HPDE6-E6E7 (cell line): ENCODE measurements at regions not wholly inside any gene's neighbourhood (a gene's known extent, or its start where the extent isn't known, plus 50 kb on each side); places are given as distances from the start of the nearest gene placed in this dataset.
"Not testable (repeated sequence)": the region's sequence is repeated elsewhere in the genome, so short reads cannot be mapped to it uniquely, and the experiment has no call there.

Source experiments
- DNase-seq: peaks from one replicate; pipeline ENCODE4 v3.0.0; 2011; ENCODE audit warnings: missing footprints; ENCODE audit errors: extremely low spot score

DNA sequence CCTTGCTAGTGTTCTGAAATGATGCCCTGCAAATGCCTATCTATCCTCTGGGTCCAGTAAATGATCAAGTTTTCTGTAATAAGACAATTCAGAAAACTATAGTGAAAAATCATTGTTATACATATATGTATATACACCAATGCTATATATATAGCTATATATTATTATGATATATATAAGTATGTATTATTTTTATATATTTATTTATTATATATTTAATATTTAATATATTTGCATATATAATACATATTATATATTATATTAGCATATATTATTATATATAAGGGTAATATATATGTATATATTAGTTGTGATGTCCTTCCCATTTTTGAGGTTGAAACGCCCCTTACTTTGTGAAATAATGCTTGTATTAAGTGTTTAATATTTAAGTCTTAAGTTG lies 181.4 kb upstream of the CACNA2D1 start:
- no peak for DNase-seq

DNA sequence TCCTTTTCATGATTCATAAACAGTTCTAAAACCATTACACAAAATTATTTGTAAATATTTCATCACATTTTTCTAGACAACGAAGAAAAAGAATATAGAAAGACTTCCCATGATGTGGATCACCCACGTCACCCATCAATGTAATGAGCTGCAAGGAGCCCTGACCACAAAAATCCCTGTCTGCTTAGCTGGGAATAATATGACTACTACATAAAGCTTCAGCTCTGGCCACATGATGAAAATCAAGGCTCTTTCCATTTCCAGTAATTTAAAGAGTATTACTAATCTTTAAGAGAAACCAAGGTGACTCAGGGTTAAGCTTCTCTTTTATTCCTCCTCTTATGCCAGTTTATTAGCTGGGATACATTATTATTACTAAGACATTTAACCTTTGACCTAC lies 180.8 kb upstream of the CACNA2D1 start:
- no peak for DNase-seq

DNA sequence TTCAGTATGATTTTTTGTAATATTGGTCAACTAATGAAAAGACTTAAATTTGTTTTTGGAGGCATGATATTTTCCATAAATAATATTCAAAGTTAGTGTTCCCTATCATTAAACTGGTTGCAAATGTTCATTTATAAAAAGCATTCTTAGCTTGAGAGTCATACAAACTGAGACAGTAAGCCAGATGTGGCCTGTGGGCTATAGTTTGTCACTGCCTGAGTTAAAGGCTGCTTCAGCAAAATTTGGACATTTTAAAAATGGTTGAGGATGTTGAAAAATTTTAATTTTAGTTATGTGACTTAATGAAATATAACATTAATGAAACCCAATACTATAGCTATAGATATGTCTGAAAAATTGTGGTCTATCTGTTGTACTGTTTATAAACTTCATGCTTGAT lies 180.2 kb upstream of the CACNA2D1 start:
- no peak for DNase-seq

DNA sequence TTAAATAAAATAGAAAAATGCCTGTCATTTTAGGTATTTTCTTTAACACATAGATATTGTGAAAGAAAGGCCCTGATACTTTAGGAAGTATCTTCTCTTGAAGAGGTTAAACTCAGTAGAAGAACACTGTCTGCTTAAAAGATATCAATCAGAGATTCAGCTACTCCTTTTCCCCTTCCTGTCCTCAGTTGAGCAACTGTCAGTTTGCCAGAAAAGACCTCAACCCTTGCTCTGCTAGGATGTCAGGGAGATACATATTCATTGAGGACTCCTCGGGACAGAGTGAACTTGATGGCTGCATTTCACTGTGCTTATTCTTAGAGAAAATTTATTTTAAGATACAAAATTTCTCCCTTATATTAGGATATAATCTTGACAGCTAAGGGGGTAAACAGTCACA lies 173.6 kb upstream of the CACNA2D1 start:
- DNase-seq: no peak

DNA sequence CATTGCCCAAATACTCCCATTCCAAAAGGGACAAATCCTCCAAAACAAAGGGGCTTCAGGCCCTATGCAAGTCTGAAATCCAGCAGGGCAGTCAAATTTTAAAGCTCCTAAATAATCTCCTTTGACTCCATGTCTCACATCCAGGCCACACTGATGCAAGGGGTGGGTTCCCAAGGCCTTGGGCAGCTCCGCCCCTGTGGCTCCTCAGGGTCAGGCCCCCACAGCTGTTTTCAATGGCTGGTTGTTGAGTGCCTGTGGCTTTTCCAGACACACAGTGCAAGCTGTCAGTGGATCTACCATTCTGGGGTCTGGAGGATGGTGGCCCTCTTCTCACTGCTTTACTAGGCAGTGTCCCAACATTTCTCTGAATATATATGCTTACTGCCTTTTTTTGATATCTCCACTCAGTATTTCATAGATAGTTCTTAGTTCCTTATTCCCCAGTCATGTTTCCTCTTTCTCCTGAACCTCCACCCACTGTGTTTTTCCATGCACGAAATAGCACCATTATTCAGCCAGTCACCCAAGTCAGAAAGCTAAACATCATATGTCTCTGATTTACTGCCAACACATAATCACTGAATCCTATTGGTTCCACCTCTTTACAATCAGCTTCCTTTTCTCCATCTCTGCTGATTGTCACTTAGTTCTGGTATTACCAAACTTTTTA lies 172.6 kb upstream of the CACNA2D1 start:
- no peak for DNase-seq

DNA sequence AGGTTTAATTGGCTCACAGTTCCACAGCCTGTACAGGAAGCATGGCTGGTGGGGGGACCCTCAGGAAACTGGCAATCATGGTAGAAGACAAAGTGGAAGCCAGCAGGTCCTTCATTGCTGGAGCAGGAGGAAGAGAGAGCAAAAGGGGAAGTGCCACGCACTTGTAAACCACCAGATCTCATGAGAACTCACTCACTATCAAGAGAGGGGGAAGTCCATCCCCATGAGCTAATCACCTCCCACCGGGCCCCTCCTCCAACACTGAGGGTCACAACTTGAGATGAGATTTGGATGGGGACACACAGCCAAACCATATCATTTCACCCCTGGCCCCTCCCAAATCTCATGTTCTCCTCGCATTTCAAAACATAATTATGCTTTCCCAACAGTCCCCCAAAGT lies 171.9 kb upstream of the CACNA2D1 start:
- no peak for DNase-seq

DNA sequence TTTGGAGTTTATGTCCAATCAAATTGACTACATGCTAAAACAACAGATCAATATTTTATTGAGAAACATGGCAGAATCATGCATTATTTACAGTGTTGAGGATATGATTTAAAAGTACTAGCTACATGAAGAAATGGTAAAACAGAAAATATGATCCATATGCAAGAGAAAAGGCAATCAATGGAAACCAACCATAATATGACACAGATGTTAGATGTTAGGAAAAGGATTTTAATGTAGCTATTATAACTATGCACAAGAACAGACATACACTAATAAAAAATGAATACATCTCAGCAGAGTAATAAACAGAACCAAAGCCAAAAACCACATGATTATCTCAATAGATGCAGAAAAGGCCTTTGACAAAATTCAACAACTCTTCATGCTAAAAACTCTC lies 166.2 kb upstream of the CACNA2D1 start:
- DNase-seq: no peak

DNA sequence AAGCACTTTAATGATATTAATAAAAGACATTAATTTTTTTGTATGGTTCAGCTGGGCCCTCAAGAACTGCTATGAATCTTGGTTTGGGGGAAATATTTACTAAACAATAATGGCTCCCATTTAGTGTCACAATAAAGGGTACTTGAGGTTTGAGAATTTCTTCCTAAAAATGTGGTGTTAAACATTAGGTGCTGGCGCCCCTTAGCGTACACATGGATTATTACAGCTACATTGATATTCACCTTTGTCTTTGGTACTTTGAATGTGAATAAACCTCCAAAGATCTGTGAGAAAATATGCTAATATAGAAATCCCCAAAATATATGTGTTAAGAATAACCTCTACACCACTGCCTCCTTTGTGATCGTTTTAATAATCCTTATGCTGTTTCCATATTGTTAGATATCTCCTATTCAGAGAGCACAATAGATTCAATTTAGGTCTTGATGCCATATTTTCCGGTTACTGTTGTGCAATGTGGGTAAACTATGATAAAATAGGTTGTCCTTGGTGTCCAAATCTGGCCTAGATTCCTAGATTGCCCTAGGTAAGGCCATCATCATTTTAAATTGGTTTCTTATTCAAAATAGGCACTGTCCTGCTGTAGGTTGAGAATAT lies 161.8 kb upstream of the CACNA2D1 start:
- no peak for DNase-seq

DNA sequence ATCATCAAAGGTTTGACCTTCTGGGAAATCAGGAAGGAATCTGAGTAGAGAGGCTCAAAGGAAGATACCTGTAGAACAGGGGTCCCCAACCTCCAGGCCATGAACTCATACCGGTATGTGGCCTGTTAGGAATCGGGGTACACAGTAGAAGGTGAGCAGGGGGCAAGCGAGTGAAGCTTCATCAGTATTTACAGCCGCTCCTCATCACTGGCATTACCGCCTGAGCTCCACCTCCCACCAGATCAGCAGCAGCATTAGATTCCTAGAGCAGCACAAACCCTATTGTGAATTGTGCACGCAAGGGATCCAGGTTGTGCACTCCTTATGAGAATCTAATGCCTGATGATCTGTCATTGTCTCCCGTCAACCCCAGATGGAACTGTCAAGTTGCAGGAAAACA lies 158.5 kb upstream of the CACNA2D1 start:
- DNase-seq: no peak

DNA sequence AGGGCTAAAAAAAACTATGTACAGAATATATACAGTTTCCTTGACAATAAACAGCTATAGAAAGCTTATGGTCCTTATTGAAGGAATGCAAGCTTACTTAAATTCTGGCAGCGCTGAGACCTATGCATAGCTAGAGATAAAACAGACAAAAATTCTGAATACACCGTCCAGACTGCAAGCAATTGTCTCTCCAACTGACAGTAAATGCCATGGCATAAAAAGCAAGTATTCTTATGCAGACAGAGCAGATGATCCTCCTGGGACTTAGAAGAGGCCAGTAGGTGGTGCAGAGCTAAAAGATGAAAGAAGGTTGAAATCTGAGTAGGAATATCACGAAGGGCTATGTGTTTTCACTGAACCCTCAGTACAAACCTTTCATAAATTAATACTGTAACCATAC lies 157.0 kb upstream of the CACNA2D1 start:
- no peak for DNase-seq

DNA sequence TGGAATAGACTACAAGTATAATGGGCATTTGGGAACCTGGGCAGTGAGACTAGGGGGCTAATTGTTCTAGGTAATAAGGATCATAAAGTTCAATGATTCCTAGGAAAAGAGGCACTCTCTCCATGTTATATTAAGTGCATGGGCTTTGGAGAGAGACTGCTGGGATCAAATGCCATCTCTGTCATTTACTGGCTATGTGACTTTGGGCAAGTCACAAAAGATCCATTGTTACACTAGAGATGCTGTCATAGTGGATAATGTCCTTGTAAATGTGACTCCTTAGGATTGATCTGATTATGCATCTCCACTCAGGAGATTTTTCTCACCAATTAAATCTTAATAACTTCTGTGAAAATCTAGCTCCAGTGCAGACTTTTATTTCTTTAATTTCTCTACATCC lies 156.3 kb upstream of the CACNA2D1 start:
- no peak for DNase-seq

DNA sequence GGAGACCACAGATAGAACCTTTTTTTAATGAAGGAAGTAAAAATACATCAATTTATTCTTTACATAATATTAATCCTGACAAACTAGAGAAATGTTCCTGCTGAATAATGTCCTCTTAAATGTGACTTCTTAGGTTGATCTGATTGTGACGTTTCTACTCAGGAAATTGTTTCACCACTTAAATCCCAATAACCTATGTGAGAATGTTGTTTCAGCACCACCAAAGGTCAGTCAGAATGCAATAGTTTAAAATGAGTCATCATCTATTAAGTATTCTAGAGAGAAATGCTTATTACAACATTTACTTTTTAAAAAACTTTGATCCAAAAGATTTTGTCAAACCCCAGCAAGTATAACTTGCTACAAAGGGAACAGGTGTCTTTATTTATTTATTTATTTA lies 155.4 kb upstream of the CACNA2D1 start:
- DNase-seq: no peak

DNA sequence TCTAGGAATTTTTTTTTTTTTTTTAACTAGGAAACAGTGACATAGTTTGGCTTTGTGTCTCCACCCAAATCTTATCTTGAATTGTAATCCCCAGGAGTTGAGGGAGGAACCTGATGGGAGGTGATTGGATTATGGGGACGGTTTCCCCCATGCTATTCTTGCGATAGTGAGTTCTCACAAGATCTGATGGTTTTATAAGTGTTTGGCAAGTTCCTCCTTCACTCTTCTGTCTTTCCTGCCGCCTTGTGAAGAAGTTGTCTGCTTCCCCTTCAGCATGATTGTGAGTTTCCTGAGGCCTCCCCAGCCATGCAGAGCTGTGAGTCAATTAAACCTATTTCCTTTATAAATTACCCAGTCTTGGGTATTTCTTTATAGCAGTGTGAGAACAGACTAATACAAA lies 152.2 kb upstream of the CACNA2D1 start:
- DNase-seq: not testable (repeated sequence)

DNA sequence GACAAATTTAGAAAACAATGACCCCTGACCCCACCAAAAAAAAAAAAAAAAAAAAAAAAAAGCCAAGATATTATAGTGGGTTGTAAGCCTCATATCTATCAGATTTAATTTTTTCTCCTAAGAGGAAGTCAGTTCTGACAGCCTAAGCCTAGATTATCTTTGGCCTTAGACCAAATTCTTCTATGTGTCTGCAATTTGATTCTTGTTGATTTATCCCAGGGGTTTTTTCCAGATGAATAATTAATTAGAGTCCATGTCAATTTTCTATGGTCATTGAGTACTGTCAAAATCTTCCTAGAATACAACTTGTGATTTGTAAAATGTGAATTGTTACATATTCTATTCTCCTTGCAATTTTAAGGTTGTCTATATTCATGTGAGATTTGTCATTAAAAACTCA lies 151.6 kb upstream of the CACNA2D1 start:
- no peak for DNase-seq

DNA sequence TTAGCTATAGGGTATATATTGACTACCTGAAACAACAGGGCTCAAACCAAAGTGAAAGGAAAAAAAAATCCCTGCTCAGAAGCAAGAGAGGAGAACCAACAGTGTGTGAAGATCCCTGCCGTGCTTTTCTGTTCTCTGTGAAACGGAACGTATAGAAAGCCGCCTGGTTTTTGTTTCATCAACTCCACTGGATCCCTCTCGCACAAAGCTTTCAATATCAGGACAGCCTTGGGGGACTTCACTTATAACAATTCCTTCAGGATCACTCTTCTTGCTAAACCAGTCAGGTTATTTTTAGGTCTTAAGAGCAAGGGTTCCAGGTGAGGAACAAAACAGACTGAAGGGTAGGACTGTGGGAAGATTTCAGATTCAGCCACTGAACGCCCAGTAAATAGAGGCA lies 151.1 kb upstream of the CACNA2D1 start:
- no peak for DNase-seq

DNA sequence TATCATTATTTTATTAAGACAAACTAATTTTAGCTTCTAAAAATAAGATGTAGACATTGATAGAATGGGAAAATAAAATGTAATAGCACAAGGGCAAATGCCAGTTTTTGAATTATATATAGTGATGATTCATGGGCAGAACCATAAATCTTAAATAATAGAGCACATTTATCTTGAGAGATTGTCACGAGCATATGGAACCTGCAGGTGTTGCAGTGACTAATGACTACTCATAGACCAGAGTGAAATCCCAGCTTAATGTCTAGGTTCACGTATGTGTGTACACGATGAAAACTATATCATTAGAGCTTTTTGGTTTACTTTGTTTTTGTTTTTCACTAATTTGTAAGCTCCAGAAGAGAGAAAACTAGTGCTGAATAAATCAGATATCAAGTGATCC lies 150.2 kb upstream of the CACNA2D1 start:
- DNase-seq: peak; percentile 16

DNA sequence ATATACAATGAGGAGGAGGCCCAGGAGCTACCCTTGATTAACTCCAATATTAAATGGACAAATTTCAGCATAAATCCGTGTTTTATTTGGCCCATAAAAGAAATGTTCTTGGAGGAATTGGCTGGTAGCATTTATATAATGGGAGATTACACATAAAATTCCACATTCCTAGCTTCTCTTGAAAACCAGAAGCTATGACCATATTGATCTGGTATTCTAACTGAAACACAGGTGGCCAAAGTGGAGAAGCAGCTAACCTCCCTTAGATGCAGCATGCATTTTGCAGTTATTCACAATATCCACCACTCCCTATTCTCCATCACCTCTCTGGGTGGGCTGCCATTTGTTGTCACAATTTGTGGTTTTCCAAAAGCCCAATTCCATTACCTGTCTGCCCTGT lies 148.8 kb upstream of the CACNA2D1 start:
- DNase-seq: no peak

DNA sequence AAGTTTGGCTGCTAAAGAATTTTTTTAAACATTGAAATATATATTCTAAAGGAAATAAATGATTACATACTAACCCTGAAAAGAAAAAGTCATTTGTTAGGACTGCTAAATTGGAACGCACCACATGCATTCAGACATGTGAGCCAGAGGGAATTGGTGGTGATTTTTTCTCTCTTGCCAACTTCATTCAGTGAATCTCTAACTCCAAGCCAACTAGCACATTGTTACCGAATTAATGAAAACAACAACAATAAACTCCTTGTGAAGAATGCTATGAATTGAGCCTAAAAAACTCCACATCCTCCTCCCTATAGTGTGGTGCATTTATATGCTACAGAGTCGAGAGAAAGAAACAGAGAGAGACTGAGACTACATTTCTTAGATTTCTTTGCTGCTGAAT lies 135.5 kb upstream of the CACNA2D1 start:
- no peak for DNase-seq

DNA sequence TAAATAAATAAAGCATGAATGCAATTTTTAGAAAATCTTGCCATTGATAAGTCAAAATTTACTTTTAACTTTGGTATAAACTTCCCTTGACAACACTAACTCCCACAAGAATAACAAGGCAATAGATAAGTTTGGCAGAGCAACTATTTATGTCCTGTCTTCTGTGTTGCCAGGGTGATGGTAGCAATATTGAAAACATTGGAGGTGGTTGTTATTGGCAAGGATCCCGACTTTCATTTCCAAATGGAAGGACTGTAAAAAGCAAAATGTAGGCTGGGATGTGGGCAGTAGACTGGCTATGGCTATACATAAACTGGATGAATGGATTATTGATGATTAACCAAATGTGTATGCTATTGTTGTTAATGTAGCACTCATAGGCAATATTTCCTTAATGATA lies 134.9 kb upstream of the CACNA2D1 start:
- DNase-seq: no peak

DNA sequence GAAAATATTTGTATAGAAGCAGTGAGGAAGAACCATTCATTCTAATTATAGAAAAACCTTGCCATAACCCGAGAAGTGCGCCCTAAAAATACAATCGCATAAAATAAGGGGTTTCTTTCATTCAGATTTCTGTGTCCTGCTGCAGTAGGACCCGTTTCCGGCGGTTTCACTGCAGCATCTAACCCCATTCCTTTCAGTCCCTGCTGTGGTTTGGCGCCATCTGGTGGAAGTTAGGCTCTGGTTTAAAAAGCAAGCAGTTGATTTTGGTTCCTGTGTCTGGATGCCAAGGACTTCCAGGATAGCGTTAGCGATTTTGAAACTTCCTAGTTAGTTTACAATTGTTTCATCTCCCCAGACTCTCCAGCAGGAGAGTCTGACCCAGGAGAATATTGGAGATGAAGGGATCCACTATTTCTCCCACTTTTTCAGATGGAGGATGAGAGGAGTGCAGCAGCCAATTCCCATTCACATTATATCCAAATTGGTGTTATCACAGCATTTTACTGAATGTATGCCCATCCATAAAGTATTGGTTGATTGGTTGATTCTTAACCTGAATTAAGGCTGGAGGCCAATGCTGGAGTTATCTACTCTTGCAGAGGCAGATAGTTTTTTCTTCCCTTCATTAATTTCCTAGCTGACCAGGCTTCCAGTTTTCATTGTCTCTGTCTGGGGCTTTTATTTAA lies 128.8 kb upstream of the CACNA2D1 start:
- DNase-seq: peak; percentile 66

DNA sequence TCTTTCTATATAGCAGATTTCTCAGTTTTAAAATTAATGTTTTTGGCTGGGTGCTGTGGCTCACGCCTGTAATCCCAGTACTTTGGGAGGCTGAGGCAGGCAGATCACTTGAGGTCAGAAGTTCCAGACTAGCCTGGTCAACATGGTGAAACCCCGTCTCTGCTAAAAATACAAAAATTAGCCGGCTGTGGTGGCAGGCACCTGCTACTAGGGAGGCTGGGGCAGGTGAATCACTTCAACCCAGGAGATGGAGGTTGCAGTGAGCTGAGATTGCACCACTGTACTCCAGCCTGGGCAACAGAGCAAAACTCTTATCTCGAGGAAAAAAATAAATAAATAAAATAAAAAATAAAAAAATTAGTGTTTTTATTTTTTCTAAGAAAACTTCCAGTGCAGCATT lies 127.5 kb upstream of the CACNA2D1 start:
- not testable (repeated sequence) for DNase-seq

DNA sequence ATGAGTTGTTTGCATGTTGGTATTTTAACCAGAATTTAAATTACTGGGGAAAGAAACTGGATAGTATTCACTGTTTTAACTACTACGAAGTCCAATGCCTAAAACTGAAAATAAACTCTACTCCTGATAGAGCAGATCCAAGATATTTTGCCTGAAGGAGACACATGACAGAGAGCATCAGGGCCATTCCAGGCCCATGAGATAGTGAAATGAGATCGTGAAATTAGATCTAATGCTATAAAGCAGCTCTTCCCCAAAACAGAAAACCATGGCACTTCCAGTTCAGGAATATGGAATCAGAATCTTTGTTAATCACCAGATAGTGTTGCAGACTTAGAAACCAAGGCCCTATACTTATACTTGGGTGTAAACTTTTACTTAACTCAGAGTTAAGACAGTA lies 124.3 kb upstream of the CACNA2D1 start:
- DNase-seq: no peak

DNA sequence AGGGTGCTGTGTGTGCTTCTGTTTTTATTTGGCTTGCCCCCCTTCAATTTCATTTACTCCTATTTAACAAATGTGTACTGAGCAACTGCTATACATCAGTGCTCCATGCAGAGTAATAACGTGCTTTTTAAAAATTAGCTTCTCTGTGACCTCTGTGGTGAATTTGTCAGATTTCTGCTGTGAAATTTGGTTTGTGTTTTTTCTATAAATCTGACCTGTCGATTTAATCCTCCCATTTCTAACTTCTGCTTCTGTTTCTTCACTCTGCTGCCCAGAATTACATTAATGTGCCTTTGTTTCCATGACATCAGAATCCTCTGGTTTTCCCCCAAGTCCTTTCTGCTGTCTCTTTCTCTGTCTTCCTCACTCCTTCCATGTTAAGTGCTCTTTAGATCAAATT lies 123.8 kb upstream of the CACNA2D1 start:
- DNase-seq: no peak
